ENCODE measurements at regions not wholly inside any gene's neighbourhood (a gene's known extent, or its start where the extent isn't known, plus 50 kb on each side); places are given as distances from the start of the nearest gene placed in this dataset.
"Not testable (repeated sequence)": the region's sequence is repeated elsewhere in the genome, so short reads cannot be mapped to it uniquely, and the experiment has no call there.

DNA sequence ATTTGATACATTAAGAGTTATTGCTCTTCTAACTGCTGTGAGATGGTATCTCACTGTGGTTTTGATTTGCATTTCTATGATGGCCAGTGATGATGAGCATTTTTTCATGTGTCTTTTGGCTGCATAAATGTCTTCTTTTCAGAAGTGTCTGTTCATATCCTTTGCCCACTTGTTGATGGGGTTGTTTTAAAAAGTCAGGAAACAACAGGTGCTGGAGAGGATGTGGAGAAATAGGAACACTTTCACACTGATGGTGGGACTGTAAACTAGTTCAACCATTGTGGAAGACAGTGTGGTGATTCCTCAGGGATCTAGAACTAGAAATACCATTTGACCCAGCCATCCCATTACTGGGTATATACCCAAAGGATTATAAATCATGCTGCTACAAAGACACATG is 63.4 kb upstream of the PDSS1 start:
- TF ChIP-seq, protein P1, sequence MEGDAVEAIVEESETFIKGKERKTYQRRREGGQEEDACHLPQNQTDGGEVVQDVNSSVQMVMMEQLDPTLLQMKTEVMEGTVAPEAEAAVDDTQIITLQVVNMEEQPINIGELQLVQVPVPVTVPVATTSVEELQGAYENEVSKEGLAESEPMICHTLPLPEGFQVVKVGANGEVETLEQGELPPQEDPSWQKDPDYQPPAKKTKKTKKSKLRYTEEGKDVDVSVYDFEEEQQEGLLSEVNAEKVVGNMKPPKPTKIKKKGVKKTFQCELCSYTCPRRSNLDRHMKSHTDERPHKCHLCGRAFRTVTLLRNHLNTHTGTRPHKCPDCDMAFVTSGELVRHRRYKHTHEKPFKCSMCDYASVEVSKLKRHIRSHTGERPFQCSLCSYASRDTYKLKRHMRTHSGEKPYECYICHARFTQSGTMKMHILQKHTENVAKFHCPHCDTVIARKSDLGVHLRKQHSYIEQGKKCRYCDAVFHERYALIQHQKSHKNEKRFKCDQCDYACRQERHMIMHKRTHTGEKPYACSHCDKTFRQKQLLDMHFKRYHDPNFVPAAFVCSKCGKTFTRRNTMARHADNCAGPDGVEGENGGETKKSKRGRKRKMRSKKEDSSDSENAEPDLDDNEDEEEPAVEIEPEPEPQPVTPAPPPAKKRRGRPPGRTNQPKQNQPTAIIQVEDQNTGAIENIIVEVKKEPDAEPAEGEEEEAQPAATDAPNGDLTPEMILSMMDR (IDR thresholded peaks at IDR 0.05): not testable (repeated sequence)
- TF ChIP-seq POLR2A (IDR thresholded peaks at IDR 0.05): not testable (repeated sequence)
